ENCODE measurements at regions not wholly inside any gene's neighbourhood (a gene's known extent, or its start where the extent isn't known, plus 50 kb on each side); places are given as distances from the start of the nearest gene placed in this dataset.

DNA sequence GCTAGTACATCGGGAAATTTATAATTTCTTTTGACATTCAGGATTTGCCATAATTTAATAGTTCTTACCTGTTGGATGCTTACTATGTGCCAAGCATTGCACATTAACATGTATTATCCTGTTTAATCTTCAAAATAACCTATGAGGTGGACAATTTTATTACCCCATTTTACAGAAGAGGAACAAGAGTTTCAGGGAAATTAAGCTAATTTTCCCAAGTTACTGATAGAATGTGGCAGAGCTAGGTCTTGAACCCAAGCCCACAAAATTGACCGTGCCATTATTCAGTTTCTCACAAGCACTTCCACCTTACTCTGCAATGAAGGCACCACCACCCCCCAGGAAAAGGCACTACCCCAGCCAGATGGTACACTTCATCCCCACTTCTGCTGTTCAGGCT lies 161.1 kb upstream of the PLEKHG7 start:
- Histone ChIP-seq H3K27ac (replicated peaks in 1 of 4) (no peak overlapping the region), H3K4me3 (no peak overlapping the region), H3K36me3 (no peaks in the 10 kb centered on the region), H3K9me3 (no peaks in the 10 kb centered on the region), H3K4me1 (peaks cover 18 to 36% (median 26%) of the 10 kb centered on the region in 4 donors), H3K27me3 (no peaks in the 10 kb centered on the region)
- no peak for DNase-seq (ENCODE audit: extremely low spot score)
- 42% methylated on average over 2 of the region's 2 CpGs for WGBS
- intact Hi-C loops (cut with DNase I), result no loop called here
- TF ChIP-seq EP300 (IDR thresholded peaks at IDR 0.05), result no peak
- no peak for TF ChIP-seq CTCF (IDR thresholded peaks at IDR 0.05)

- no peak for DNase-seq (ENCODE audit: extremely low spot score)
- no peaks in the 10 kb centered on the region for H3K36me3 ChIP-seq
- intact Hi-C loops (cut with DNase I), result no loop called here
- H3K27me3 ChIP-seq, result no peaks in the 10 kb centered on the region
- no peak for TF ChIP-seq POLR2AphosphoS5 (IDR thresholded peaks at IDR 0.05)
- no peak for TF ChIP-seq EP300 (IDR thresholded peaks at IDR 0.05)
- no peak for TF ChIP-seq POLR2A (IDR thresholded peaks at IDR 0.05; ENCODE audit: low read depth)
- no peak for TF ChIP-seq CTCF (IDR thresholded peaks at IDR 0.05)
- no peaks in the 10 kb centered on the region for H3K9me3 ChIP-seq
- H3K4me1 ChIP-seq, result peaks cover 18 to 36% (median 26%) of the 10 kb centered on the region in 4 donors
- H3K4me3 ChIP-seq, result no peak overlapping the region
- WGBS, result 83% methylated on average over 3 of the region's 3 CpGs
- no peak overlapping the region for H3K27ac ChIP-seq (replicated peaks in 1 of 4)
These were observed 161.9 kb upstream of the PLEKHG7 start for GRCh38 chr12:92540782-92541423.

DNA sequence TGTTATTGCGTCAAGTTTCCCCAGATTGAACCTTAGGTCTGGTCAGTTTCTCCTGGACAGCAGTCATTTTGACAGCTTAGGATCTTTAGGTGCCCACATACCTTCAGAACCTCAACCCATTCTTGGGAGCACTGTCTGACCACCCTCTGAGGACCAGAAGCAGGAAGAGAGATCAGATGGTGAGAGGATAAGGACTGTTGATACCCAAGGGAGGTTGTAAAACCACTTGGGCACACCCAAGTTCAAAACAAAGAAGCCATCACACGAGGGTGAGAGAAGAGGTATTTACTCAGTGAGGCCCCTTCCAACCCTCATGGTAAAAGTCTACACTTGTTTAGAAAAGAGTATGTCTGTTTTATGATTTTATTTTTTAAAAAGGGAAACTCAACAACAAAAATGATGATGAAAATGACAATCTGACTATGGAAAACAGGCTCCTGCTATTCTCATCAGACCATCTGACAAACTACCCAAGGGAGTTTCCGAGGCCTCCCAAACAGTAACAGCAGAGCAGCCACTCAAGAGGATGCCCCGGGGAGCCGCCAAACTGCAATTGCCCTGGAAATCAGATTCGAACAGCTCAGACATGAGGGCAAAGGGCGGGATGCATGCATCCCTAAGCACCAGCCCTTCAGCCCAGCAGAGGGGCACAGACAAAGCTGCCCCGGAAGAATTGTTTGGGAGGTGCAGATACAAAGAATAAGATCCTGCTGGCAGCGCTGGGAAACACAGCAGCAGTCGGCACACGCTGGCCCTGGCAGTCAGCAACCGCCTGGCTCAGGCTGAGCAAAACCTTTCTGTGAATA lies 162.6 kb upstream of the PLEKHG7 start:
- TF ChIP-seq POLR2A (IDR thresholded peaks at IDR 0.05; ENCODE audit: low read depth), result no peak
- no peak for TF ChIP-seq CTCF (IDR thresholded peaks at IDR 0.05)
- no peak for TF ChIP-seq POLR2AphosphoS5 (IDR thresholded peaks at IDR 0.05)
- no peak for TF ChIP-seq EP300 (IDR thresholded peaks at IDR 0.05)
- H3K27ac ChIP-seq (replicated peaks in 1 of 4), result no peak overlapping the region
- H3K36me3 ChIP-seq, result no peaks in the 10 kb centered on the region
- DNase-seq (ENCODE audit: extremely low spot score), result no peak
- no peaks in the 10 kb centered on the region for H3K9me3 ChIP-seq
- H3K27me3 ChIP-seq, result no peaks in the 10 kb centered on the region
- no peak overlapping the region for H3K4me3 ChIP-seq
- 71% methylated on average over 11 of the region's 12 CpGs for WGBS
- peaks cover 18 to 36% (median 26%) of the 10 kb centered on the region in 4 donors for H3K4me1 ChIP-seq
- intact Hi-C loops (cut with DNase I), result no loop called here

- no peak overlapping the region for H3K27ac ChIP-seq (replicated peaks in 1 of 4)
These were observed 163.6 kb upstream of the PLEKHG7 start for GRCh38 chr12:92539110-92539749.

GRCh38 chr12:92537290-92537960 lies 165.4 kb upstream of the PLEKHG7 start:
- no peaks in the 10 kb centered on the region for H3K9me3 ChIP-seq
- H3K27ac ChIP-seq (replicated peaks in 1 of 4), result no peak overlapping the region
- 100% methylated on average over 3 of the region's 3 CpGs for WGBS
- TF ChIP-seq EP300 (IDR thresholded peaks at IDR 0.05) (no peak), POLR2AphosphoS5 (IDR thresholded peaks at IDR 0.05) (no peak), CTCF (IDR thresholded peaks at IDR 0.05) (no peak), POLR2A (IDR thresholded peaks at IDR 0.05; ENCODE audit: low read depth) (no peak)
- DNase-seq (ENCODE audit: extremely low spot score), result no peak
- H3K4me1 ChIP-seq, result peaks cover 6 to 22% (median 15%) of the 10 kb centered on the region in 4 donors
- H3K27me3 ChIP-seq, result no peaks in the 10 kb centered on the region
- H3K4me3 ChIP-seq, result no peak overlapping the region
- H3K36me3 ChIP-seq, result no peaks in the 10 kb centered on the region
- intact Hi-C loops (cut with DNase I), result no loop called here

More at GRCh38 chr12:92539110-92539749, 163.6 kb upstream of the PLEKHG7 start:
- no peaks in the 10 kb centered on the region for H3K27me3 ChIP-seq
- TF ChIP-seq EP300 (IDR thresholded peaks at IDR 0.05) (no peak), POLR2AphosphoS5 (IDR thresholded peaks at IDR 0.05) (peak; percentile 37 to 41)
- H3K9me3 ChIP-seq, result no peaks in the 10 kb centered on the region
- H3K36me3 ChIP-seq, result no peaks in the 10 kb centered on the region
- no peak for DNase-seq (ENCODE audit: extremely low spot score)
- peaks cover 18 to 36% (median 25%) of the 10 kb centered on the region in 4 donors for H3K4me1 ChIP-seq
- intact Hi-C loops (cut with DNase I), result no loop called here
- 69% methylated on average over 5 of the region's 5 CpGs for WGBS
- H3K4me3 ChIP-seq, result no peak overlapping the region
